NCI-H1092 treated with DMSO at 0.1 percent for 48 hours (cell line): ENCODE measurements at regions not wholly inside any gene's neighbourhood (a gene's known extent, or its start where the extent isn't known, plus 50 kb on each side); places are given as distances from the start of the nearest gene placed in this dataset.
"Not testable (repeated sequence)": the region's sequence is repeated elsewhere in the genome, so short reads cannot be mapped to it uniquely, and the experiment has no call there.

Source experiments
- DNase-seq: peaks from one replicate; lab custom pipeline; 2025; lab: John Stamatoyannopoulos, UW

- DNase-seq: no peak
Measured at GRCh38 chr13:64684685-64685431, 2545.3 kb downstream of the PCDH9 start.

- DNase-seq: no peak
Measured at GRCh38 chr13:64684108-64684507, 2546.0 kb downstream of the PCDH9 start.

GRCh38 chr13:64680739-64681138 lies 2549.4 kb downstream of the PCDH9 start:
- no peak for DNase-seq

GRCh38 chr13:64675255-64675892 lies 2554.8 kb downstream of the PCDH9 start:
- no peak for DNase-seq

GRCh38 chr13:64674126-64674525 lies 2556.0 kb downstream of the PCDH9 start:
- no peak for DNase-seq

- DNase-seq: no peak
Measured at GRCh38 chr13:64672751-64673150, 2557.4 kb downstream of the PCDH9 start.

GRCh38 chr13:64662887-64663593 lies 2567.1 kb downstream of the PCDH9 start:
- no peak for DNase-seq

- DNase-seq: no peak
Measured at GRCh38 chr13:64648293-64648692, 2581.8 kb downstream of the PCDH9 start.

GRCh38 chr13:64643066-64643465 lies 2587.1 kb downstream of the PCDH9 start:
- no peak for DNase-seq

- peak; percentile 32 for DNase-seq
Measured at GRCh38 chr13:64640002-64640401, 2590.1 kb downstream of the PCDH9 start.

GRCh38 chr13:64639206-64639605 lies 2590.9 kb downstream of the PCDH9 start:
- DNase-seq: no peak

GRCh38 chr13:64633948-64634347 lies 2596.2 kb downstream of the PCDH9 start:
- DNase-seq: no peak

GRCh38 chr13:64627654-64628053 lies 2602.5 kb downstream of the PCDH9 start:
- no peak for DNase-seq

- DNase-seq: no peak
Measured at GRCh38 chr13:64626105-64626504, 2604.0 kb downstream of the PCDH9 start.

GRCh38 chr13:64617231-64617630 lies 2612.9 kb downstream of the PCDH9 start:
- no peak for DNase-seq

GRCh38 chr13:64591971-64592370 lies 2638.2 kb downstream of the PCDH9 start:
- DNase-seq: no peak

GRCh38 chr13:64579331-64579730 lies 2650.8 kb downstream of the PCDH9 start:
- DNase-seq: no peak

- no peak for DNase-seq
Measured at GRCh38 chr13:64568748-64569147, 2661.4 kb downstream of the PCDH9 start.

- not testable (repeated sequence) for DNase-seq
Measured at GRCh38 chr13:64558031-64558430, 2672.1 kb downstream of the PCDH9 start.

GRCh38 chr13:64556376-64556775 lies 2673.8 kb downstream of the PCDH9 start:
- DNase-seq: no peak

- DNase-seq: no peak
Measured at GRCh38 chr13:64553411-64554129, 2676.6 kb downstream of the PCDH9 start.

- DNase-seq: no peak
Measured at GRCh38 chr13:64551755-64552154, 2678.4 kb downstream of the PCDH9 start.
